Skeletal muscle tissue (tissue), 3 donors: ENCODE measurements at regions not wholly inside any gene's neighbourhood (a gene's known extent, or its start where the extent isn't known, plus 50 kb on each side); places are given as distances from the start of the nearest gene placed in this dataset.

ENCODE experiments used
- H3K27ac ChIP-seq: one replicate; pipeline ENCODE4 v1.7.0; 2013; ENCODE audit warnings: mild to moderate bottlenecking, low read depth, low read length, inconsistent platforms
- H3K27me3 ChIP-seq, 3 donors: one replicate each; pipeline ENCODE4 v1.7.0; 2013; ENCODE audit warnings: low read length in 3 of 3; ENCODE audit not compliant: control insufficient read depth in 3 of 3, insufficient read depth in 3 of 3
- H3K36me3 ChIP-seq, 3 donors: one replicate each; pipeline ENCODE4 v1.7.0; 2013; ENCODE audit warnings: low read length in 3 of 3; ENCODE audit not compliant: control insufficient read depth in 3 of 3, insufficient read depth in 3 of 3
- H3K4me1 ChIP-seq, 3 donors: one replicate each; pipeline ENCODE4 v1.7.0; 2013; ENCODE audit warnings: low read length in 3 of 3, mild to moderate bottlenecking in 3 of 3; ENCODE audit not compliant: control insufficient read depth in 3 of 3, insufficient read depth in 3 of 3
- H3K4me3 ChIP-seq, 3 donors: one replicate each; pipeline ENCODE4 v1.7.0; 2013; ENCODE audit warnings: low read length in 3 of 3
- H3K9ac ChIP-seq, 3 donors: one replicate each; pipeline ENCODE4 v1.7.0; 2013; ENCODE audit warnings: low read length in 3 of 3, mild to moderate bottlenecking in 3 of 3, moderate library complexity in 2 of 3, low read depth in 1 of 3
- H3K9me3 ChIP-seq, 3 donors: one replicate each; pipeline ENCODE4 v1.7.0; 2013; ENCODE audit warnings: low read length in 3 of 3; ENCODE audit not compliant: control insufficient read depth in 3 of 3
- donor health status: Osteomylitis.

DNA sequence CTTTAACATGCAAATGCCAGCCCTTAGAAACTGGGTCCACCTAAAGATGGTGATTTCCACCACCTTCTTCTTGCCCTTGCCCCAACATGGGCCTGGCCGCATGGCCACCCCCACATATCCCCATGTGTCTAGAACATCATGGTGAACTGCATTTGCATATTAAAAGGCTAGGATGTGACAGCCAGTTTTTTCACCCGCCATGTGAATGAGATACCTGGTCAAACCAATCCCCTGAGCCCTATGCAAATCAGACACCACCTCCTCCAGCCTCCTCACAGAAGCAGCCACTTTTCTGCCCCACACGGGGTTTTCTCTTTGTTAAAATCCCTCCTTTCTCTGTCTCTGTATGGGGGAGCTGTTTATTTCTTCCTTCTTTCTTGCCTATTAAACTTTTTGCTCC, 1322.5 kb downstream of the FSCB start:
- no peak overlapping the region for H3K4me3 ChIP-seq
- H3K27ac ChIP-seq, result no peak overlapping the region
- no peaks in the 10 kb centered on the region for H3K36me3 ChIP-seq
- H3K4me1 ChIP-seq, result no peaks in the 10 kb centered on the region
- no peaks in the 10 kb centered on the region for H3K27me3 ChIP-seq
- H3K9me3 ChIP-seq, result peaks cover 0 to 3% (median 0%) of the 10 kb centered on the region in 3 donors
- no peak overlapping the region for H3K9ac ChIP-seq

DNA sequence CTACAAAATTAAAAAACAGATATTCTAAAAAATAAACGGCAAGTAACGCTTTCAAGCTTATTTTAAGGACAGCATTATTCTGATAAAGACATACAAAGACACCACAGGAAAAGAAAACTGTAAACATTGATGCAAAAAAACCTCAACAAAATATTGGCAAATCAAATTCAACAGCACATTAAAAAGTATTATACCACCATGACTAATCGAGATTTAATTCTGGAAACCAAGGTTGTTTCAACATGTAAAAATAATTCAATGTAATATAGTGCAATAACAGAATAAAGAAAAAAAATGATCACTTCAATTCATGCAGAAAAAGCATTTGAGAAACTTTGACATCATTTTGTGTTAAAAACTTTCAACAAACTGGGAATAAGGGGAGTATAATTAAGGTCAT, 1323.2 kb downstream of the FSCB start:
- H3K27me3 ChIP-seq, result no peaks in the 10 kb centered on the region
- no peak overlapping the region for H3K27ac ChIP-seq
- H3K9me3 ChIP-seq, result peaks cover 0 to 3% (median 0%) of the 10 kb centered on the region in 3 donors
- no peak overlapping the region for H3K9ac ChIP-seq
- no peak overlapping the region for H3K4me3 ChIP-seq
- no peaks in the 10 kb centered on the region for H3K4me1 ChIP-seq
- no peaks in the 10 kb centered on the region for H3K36me3 ChIP-seq

DNA sequence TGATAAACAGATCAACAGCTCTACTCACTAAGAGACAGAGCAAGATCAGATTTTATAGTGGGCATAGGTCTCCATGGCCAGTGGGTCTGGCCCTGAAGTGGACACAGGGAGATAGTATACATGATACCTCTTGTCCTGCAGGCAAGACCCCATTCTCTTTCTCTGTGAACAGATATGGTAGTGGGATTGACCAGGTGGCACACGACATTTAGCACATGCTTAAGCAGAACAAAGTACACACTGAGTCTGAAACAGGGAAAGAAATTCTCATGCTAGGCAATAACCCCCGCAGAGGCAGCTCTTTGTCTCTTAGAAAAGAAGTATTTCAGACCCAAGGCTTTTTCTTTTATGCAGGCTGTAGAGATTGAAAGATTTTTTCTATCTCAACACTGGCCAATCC, 1331.2 kb downstream of the FSCB start:
- Histone ChIP-seq H3K4me3 (no peak overlapping the region), H3K9ac (no peak overlapping the region), H3K27me3 (no peaks in the 10 kb centered on the region), H3K4me1 (no peaks in the 10 kb centered on the region), H3K27ac (no peak overlapping the region), H3K9me3 (no peaks in the 10 kb centered on the region), H3K36me3 (no peaks in the 10 kb centered on the region)

DNA sequence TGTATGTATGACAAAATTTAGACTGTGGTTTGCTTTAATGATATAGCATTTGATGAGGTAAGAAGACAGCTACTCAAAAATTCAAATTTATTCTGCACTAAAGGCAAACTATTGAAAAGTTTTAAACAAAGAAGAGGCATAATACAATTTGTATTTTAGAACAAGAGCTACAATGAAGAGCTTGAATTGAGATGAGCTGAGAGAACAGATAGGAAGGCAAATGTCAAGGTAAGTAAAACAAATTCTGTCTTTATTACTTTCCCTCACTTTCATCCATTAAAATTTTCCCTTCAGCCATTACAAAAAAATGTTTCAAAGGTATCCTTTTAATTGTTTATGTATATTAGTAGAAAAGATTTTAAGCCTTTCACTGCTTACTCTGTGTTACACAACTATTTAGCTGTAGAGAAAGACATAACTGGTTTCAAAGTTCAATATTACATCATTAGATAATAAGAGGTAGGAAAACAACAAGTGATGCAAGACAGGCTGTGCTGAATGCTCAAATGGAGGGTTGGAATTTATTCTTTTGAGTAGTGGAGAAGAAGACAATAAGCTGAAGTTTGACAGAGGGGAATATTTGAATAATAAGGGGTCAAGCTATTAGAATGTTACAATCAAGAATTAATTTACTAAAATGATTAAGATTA, 1334.1 kb downstream of the FSCB start:
- Histone ChIP-seq H3K36me3 (no peaks in the 10 kb centered on the region), H3K27ac (no peak overlapping the region), H3K9ac (no peak overlapping the region), H3K27me3 (no peaks in the 10 kb centered on the region), H3K4me3 (no peak overlapping the region), H3K9me3 (no peaks in the 10 kb centered on the region), H3K4me1 (no peaks in the 10 kb centered on the region)

DNA sequence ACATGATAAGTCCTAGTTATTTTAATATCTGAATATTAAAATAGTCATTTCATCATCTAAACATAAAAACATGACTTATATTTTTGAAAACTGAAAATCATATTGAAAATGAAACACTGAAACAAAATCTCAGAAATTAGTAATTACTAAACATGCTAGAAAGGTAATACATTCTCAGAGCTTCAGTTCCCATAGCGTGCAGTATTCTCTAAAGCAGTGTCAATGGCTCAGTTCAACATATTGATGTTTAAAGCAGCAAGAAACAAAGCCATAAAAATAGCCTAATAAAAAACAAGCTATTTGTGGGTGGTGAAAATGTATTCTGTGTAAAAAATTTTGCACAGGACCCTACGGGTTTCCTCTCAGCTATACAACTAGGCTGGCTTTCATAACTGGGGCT, 1337.4 kb downstream of the FSCB start:
- Histone ChIP-seq H3K36me3 (no peaks in the 10 kb centered on the region), H3K27me3 (no peaks in the 10 kb centered on the region), H3K4me3 (no peak overlapping the region), H3K9me3 (no peaks in the 10 kb centered on the region), H3K9ac (no peak overlapping the region), H3K27ac (no peak overlapping the region), H3K4me1 (no peaks in the 10 kb centered on the region)

DNA sequence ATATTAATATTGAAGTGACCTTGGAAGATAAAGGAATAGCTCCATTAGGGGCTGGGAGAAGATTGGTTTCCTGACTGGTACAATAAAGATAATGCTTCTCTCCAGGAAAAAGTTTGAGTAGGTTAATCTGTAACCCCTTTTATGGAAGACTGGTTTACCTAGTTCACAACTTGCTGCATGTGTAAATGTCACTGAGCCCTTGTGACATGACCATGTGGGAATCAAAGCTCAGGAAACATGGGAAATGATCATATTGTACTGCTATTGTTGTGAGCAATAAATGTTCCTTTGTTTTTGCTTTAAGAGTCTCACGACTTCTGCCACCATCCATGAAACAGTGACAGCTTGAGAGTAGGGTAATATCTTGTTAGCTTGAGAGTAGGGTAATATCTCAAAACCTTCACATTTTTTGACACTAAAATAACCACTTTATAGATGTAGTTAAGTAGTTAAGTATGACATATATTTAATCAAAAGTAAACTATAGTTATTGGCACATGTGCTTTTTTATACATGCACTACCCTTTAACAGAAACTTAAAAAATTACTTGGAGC, 1338.6 kb downstream of the FSCB start:
- H3K27me3 ChIP-seq, result no peaks in the 10 kb centered on the region
- H3K27ac ChIP-seq, result no peak overlapping the region
- H3K4me3 ChIP-seq, result no peak overlapping the region
- no peak overlapping the region for H3K9ac ChIP-seq
- no peaks in the 10 kb centered on the region for H3K36me3 ChIP-seq
- no peaks in the 10 kb centered on the region for H3K4me1 ChIP-seq
- H3K9me3 ChIP-seq, result no peaks in the 10 kb centered on the region

DNA sequence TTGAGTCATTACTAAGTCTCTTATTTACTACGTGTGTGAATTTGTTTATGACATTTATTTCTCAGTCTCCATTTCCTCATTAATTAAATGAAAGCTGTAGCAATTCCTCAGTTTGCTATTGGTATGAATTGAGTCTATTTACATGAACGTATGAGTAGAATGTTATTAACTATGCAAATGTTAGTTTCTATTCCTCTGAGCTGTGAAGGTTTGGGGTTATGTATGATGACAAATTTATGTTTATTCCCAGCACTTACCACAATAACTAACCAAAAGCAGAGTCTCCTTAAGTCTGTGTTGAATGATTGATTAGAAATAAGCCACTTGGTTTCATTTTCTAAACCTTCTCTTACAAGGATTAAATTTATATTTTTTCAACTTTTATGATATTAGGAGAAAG, 1340.9 kb downstream of the FSCB start:
- Histone ChIP-seq H3K4me3 (no peak overlapping the region), H3K27ac (no peak overlapping the region), H3K27me3 (no peaks in the 10 kb centered on the region), H3K36me3 (no peaks in the 10 kb centered on the region), H3K4me1 (no peaks in the 10 kb centered on the region), H3K9me3 (no peaks in the 10 kb centered on the region), H3K9ac (no peak overlapping the region)

DNA sequence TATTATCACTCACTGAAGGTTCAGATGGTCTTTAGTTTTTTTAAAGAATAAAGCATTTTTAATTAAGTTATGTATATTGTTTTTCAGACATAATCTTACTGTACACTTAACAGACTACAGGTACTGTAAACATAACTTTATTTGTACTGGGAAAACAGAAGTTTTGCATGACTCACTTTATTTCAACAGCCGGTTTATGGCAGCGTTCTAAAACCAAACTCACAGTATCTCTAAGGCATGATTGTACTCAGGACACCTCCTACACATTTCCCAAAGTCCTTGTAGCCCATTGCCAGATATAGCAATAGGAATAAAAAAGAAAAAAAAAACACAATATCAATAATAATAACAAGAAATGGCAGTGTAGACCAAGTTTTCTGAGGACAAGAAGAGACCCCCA, 1341.4 kb downstream of the FSCB start:
- no peak overlapping the region for H3K9ac ChIP-seq
- H3K27ac ChIP-seq, result no peak overlapping the region
- no peaks in the 10 kb centered on the region for H3K9me3 ChIP-seq
- H3K27me3 ChIP-seq, result no peaks in the 10 kb centered on the region
- H3K4me1 ChIP-seq, result no peaks in the 10 kb centered on the region
- H3K36me3 ChIP-seq, result no peaks in the 10 kb centered on the region
- no peak overlapping the region for H3K4me3 ChIP-seq

DNA sequence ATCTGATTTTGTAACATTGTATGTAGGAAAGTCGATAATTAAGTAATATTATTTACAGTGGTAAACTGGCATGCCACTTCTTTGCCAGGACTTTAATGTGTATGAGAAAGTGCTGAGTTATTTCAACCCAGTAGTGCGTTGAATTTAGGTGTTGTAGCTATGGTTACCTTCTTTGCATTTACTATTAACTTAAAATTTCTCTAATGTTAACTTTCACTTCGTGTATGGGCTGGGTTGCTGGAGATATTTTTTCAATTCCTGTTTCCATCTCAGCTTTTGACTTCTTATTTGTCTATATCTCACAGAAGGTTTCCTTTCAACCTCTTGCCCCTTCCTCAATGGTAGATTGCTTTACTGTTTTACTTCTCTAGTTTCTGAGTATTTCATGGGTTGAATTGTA, 1345.6 kb downstream of the FSCB start:
- H3K4me3 ChIP-seq, result no peak overlapping the region
- H3K9me3 ChIP-seq, result no peaks in the 10 kb centered on the region
- H3K27me3 ChIP-seq, result no peaks in the 10 kb centered on the region
- no peaks in the 10 kb centered on the region for H3K36me3 ChIP-seq
- H3K9ac ChIP-seq, result no peak overlapping the region
- H3K27ac ChIP-seq, result no peak overlapping the region
- no peaks in the 10 kb centered on the region for H3K4me1 ChIP-seq

DNA sequence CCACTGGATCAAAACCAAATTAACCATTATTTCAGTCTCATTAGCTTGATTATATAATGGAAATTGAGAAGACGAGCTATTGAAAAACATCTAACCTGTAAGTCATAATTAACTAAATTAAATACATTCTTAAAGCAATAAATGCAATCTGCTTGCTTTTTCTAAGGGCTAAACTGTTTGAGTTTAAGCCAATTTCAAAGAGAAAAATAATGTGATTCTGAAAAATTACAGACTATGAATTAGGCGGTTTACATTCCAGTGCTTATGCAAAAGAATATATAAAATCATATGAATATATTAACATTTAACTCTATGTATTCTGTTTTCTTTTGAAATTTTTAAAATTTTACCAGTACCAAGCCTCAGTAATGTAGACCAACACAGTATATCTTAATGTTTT, 1349.4 kb downstream of the FSCB start:
- no peaks in the 10 kb centered on the region for H3K27me3 ChIP-seq
- no peaks in the 10 kb centered on the region for H3K9me3 ChIP-seq
- H3K36me3 ChIP-seq, result no peaks in the 10 kb centered on the region
- H3K4me1 ChIP-seq, result no peaks in the 10 kb centered on the region
- H3K9ac ChIP-seq, result no peak overlapping the region
- H3K4me3 ChIP-seq, result no peak overlapping the region
- H3K27ac ChIP-seq, result no peak overlapping the region
